ENCODE measurements at regions not wholly inside any gene's neighbourhood (a gene's known extent, or its start where the extent isn't known, plus 50 kb on each side); places are given as distances from the start of the nearest gene placed in this dataset.

DNA sequence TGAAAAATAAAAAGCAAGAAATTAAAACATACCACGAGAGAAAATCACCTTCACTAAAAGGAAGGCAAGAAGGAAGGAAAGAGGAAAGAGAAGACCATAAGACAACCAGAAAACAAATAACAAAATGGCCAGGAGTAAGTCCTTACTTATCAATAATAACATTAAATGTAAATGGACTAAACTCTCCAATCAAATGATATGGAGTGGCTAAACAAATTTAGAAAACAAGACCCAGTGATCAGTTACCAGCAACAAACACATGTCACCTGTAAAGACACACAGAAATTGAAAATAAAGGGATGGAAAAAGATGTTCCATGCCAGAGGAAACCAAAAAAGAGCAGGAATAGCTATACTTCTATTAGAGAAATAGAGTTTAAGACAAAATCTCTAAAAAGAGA is 85.0 kb upstream of the SLC38A4 start:
- DNase-seq, result no peak

DNA sequence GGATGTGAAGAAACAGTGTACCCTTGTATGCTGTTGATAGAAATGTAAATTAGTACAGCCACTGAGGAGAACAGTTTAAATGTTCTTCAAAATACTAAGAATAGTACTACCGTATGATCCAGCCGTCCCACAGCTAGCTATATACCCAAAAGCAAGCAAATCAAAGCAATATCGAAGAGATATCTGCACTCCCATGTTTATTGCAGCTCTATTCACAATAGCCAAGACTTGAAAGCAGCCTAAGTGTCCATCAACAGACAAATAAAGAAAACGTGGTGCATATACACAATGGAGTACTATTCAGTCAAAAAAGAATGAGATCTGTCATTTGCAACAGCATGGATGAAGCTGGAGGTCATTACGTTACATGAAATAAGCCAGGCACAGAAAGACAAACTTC is 88.5 kb upstream of the SLC38A4 start:
- no peak for DNase-seq

DNA sequence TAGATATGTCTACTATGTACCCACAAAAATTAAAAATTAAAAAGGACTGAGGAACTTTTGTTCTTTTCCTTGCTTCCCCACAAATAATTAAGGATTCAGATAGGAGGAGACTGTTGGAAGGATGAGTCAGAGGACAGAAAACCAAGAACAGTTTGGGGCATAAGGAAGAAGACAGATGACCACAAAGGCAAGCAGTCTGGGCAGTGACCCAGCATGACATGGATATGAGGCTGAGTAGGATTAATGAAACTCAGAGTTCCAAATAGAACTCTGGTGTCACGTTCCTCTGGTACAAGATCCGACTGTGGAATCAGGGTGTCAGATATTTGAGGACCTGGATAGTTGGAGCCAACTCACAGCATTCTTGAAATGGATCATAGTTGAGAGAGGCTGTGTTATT is 89.3 kb upstream of the SLC38A4 start:
- peak; percentile 31 to 32 for DNase-seq

DNA sequence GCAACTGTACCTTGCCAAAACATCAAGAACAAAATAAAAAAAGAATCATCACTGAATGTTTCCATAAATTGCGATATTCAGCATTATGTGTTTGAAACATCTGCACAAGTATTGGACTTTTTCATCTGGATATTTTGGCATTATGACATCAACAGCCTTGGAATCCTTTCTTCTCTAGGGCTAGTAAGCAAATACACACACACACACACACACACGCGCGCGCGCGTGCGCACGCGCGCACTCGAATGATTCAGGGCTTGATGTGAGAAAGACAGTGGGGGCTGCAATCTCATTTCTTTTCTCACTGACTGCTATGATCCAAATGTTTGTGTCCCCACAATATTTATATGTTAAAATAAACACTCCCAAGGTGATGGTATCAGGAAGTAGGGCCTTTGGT is 90.0 kb upstream of the SLC38A4 start:
- peak; percentile 64 to 68 for DNase-seq

DNA sequence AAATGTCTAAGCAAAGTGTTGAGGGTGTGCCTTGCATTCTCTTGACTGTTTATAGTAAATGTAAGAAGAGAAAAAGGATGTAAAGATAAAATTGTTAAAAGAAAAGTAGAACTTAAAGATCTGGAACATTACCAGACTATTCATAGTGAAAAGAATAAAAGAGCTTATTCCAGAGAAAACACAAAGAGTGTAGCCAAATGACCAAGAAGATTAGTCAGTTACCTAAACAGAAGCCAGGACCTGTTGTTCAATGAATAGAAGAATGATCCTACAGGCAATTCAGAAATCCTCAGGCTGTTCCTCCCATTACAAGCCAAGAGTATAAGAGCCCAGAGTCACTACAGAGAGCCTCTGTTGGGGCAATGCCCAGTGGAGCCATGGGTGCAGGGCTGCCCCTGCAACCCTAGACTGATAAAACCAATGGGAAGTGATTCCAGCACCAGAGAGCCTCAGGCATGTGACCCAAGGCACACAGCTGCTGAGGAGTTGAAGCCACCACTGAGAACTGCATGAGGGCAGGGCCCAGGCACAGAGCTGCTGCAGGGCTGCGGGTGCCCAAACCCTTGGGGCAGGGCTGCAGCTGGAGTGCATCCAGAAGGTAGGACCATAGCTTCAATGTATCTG is 91.1 kb upstream of the SLC38A4 start:
- no peak for DNase-seq

DNA sequence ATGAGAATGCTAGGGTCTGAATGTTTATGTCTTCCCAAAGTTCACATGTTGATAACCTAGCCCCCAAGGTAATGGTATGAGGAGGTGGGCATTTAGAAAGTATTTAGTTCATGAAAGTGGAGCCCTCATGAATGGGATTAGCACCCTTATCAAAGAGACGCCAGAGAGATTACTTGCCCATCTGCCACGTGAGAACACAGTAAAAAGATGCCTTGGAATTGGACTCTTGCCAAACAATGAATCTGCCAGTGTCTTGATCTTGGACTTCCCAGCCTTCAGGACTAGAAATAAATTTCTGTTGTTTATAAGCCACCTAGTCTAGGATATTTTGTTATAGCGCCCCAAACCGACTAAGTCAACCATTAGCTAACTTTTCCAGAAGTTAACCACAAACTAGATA is 92.0 kb upstream of the SLC38A4 start:
- DNase-seq, result no peak

DNA sequence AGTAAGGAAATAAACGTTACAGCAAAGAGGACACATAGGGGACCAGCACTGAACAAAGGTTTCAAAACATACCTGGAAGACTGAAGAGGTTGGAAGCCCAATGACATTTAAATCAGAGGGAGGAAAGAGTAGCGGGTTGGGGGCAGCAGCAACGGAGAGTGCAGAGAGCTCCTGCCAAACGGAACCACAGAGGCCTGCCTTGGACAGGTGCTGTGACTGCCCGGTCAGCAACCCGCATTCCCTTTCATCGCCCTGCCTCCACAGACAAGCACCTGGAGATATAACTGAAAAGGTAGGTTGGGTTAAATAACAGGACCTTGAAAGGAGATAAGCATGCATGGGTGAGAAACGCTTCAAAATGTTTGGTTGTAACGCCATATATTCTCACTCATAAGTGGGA is 92.8 kb upstream of the SLC38A4 start:
- DNase-seq, result no peak

DNA sequence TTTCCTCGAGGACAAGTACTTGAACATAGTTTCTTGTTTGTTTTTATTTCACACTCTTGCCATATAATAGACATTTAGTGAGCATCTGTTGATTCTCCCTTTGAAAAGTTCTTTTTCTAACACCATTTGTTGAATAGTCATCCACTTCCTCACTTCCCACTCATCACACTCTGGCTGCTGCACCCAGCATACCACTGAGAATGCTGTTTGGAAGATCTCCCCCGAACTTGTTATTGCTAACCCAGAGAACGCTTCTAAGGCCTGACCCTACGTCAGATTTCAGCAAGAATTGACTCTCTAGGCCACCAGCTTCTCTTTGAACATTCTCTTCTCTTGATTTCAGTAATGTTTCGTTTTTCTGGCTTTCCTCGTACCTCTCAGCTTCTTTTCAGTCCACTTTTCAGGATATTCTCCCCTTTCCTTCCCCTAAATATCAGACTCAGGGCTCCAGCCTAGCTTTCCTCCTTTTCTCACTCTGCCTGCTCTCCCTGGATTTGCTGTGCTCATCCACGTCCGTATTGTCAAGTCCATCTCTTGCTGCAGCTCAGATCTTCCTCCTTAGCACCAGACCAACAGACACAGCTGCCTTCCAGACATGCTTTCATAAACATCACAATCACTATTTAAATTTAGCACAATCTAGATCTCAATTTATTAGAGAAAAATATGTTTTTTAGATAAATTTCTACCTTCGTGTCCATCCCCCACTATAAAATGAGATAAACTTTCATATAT is 94.0 kb upstream of the SLC38A4 start:
- no peak for DNase-seq

DNA sequence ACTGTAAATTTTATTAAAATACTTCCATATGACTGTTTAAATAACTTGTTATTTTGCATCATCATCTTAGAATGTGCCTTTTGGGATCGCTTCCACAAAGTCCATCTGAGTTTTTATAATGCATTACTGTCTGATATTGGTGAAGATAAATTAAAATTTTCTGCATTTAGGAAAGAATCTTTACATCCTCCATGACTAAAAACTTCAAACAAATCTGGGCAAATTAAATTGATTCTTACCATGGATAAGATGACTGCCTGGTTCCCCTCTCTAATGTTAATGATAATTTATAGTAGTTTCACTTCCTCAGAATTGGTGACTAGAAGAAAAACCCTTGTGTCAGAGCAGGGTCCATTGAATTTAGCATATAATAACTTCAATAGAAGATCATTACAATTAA is 94.7 kb upstream of the SLC38A4 start:
- DNase-seq, result no peak

DNA sequence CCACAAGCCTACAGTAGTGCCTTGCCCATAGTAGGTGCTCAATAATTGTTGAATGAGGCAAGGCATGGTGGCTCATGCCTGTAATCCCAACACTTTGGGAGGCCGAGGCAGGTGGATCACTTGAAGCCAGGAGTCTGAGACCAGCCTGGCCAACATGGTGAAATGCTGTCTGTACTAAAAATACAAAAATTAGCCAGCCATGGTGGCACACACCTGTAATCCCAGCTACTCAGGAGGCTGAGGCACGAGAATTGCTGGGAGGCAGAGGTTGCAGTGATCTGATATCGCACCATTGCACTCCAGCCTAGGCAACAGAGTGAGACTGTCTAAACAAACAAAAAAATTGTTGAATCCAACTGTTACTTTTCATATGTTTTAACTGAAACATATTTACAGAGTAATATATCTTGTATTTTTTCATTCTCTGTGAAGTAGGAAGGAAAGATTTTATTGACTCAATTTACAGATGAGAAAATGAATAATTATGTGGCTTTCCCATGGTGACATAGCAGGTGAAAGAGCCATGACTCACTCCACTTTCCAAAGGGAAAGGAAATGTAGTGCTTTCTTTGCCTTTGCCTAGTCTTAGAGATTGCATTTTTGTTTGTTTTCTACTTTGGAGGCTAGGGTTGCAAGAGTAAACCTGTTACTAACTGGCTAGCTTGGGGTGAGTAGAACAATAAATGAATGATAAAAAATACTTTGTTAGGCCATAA is 95.4 kb upstream of the SLC38A4 start:
- no peak for DNase-seq

DNA sequence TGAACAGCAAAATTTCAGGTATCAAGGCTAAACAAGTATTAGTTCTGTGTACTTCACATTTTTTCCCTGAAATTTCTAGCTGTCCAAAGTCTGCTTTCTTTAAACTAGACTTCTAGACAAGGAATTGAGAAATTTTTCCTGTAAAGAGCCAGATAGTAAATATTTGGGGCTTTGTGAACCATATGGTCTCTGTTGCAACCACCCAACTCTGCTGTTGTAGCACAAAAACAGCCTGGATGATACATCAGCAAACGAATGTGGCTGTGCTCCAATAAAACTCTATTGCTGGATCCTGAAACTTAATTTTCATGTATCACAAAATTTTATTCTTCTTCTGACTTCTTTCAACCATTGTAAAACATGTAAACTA is 96.0 kb upstream of the SLC38A4 start:
- peak; percentile 85 to 90 for DNase-seq

DNA sequence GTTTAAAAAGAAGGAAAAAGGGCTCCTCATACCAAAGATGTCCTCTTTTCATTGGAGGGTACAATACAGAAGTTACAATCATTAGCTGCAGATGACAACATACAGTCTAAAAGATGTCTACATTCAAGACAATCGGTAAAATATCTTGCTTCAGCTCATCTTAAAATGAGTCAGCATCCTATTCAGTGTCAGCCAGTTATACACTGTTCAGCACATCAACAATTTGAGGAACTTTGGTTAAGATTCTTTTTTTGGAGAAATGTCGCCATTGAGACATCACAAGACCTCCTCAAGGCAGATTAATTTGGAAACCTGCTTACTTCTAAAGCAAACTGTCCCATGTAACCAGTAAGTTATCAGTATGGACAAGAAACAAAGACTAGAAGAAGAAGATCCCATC is 100.7 kb upstream of the SLC38A4 start:
- DNase-seq, result no peak

DNA sequence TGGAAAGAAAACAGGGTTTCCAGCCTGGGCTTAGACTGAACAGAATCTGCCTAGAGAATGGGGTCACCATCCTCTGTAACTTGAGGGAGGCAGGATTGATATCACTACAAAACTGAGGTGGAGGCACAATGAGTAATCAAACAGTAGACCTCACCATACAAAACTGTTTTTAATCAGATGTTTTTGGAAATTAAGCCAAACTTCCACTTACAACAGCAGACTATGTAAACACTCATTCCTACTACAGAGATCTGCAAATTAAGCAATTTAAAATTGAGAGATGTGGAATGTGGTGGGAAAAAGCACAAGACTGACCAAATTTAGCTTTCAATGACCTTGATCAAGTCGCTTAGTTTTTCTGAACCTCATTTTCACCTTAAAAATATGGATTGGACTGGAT is 104.3 kb upstream of the SLC38A4 start:
- no peak for DNase-seq

DNA sequence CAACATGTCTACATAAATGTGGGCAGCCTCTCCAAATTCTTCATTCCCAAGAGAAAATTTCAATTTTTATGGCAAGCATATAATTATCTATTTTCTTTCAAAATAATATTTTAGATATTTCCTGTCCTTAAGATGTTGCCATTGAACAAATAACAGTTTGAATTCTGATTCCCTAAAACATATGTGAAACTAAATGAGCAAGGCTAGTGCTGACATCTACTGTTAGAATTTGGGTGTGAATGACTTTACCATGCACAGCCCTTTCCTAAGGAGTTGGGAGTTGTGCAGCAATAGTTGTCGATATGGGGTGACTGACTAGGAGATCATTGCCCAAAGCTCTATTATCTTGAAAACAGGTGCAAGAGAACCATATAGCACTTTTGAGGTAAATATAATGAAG is 108.2 kb upstream of the SLC38A4 start:
- DNase-seq, result peak; percentile 30 to 45

DNA sequence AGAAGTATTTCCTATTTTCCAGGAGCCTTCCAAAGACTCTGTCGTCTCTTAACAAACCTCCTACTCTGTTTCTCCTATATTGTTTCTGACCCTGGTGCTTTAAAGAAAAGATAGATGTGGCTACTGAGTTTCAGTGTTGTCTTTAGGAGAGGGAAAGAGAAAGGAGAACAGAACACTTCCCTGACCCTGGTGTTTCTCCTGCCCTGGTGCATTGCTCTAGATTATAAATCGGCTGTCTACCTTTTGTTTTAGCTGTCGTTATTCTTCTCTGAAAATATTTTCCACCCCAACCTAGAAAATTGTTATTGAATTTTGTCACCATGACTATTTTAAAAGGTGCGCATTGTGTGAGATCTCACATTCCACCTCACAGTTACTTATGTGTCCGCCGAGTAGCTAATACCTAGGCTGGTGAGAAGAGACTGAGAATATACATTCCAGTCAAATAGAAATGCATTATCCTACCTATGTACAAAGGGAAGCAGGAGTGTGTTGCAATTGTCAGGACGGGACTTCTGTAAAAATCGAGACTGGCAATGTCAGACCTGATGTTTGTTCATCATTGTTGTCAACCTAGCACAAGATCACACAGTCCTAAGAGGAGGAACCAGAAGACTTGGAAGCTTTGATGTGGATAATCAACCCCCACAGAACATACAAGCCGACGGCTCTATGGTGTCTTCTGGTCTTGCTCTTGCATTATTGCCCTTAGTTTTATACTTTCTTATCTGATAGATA is 108.7 kb upstream of the SLC38A4 start:
- DNase-seq, result no peak

DNA sequence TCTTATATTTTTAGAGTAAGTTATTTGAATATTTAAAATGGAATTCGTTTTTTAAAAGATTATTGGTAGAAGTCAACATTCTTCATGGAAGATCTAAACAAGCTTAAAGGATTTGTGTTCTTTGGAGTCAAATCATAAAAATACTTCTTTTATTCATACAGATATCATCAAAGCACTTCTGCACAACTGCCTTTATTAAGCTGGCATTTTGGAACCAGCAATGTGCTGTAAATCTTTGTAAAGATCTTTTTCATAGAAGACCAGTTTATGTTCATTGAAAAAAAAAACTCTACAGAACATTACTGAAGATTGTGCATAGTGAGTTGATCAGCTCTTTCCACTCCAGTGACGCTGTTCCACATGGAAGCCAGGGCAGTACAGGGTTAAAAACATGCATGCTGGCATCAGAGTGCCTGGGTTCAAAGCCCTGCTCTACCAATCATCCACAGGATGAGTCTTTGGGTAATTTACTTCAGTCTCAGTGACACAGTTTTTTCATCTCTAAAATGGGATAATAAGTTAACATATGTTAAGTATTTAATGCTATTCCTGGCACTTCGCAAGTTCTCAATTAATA is 109.6 kb upstream of the SLC38A4 start:
- no peak for DNase-seq

DNA sequence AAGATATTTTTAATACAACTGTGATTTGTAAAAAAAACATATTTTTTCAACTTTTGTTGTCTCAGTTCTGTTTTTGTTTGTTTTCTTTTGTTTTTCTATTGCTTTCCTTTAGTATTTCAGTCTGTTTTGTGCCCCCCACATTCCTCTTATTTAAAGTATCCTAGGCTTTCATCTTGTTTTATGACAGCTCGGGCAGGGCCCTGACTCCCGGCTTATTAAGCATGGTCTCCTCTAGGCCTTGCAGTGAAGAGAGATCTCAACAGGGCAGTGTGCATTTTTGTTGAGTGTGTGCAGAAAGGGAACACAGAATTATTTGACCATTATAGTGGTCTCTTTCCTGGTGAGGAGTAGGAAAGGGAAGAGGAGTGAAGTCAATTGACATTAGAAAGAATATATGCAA is 110.2 kb upstream of the SLC38A4 start:
- DNase-seq, result no peak

DNA sequence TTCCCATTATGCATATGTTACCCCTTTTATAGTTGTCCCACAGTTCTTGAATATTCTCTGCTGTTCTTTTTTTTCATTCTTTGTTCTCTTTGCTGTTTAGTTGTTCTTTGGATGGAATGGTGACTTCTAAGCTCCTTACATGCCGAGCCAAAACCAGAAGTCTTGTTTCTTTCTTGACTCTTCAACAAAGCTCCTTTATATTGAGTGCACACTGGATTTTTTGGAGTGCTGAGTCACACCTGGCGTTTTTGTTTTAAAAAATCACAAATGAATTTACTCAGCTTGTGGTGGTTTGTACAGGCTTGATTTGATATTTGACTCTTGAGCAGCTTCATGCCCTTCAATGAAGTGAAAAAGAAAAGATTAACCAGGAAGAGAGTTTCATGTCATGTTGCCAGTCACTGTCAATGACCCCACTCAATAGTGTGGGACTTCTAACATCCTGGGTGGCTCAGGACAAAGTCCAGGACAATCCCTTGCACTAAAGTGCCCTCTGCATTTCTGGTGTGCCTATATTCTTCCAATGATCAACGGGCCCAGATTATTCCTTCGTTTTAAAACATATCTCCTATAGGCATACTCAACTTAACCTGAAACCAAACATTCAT is 112.4 kb upstream of the SLC38A4 start:
- DNase-seq, result no peak

DNA sequence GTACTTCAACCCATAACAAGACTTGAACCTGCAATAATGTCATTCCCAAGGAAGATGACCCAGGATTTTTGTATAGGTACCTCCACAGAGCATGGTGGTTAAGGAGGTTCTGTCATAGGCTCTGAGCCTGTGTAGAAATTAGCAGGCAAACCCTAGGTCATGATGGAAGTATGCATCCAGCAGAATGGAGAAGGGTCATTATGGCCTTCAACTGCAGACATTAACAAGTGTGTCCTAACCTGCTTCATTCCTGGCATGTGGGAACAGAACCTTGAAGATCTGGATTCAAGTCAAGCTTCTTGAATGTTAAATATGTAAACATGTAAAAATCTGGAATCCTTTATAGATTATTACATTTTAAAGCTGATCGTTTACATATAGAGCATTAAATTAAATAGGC is 116.2 kb upstream of the SLC38A4 start:
- DNase-seq, result no peak

DNA sequence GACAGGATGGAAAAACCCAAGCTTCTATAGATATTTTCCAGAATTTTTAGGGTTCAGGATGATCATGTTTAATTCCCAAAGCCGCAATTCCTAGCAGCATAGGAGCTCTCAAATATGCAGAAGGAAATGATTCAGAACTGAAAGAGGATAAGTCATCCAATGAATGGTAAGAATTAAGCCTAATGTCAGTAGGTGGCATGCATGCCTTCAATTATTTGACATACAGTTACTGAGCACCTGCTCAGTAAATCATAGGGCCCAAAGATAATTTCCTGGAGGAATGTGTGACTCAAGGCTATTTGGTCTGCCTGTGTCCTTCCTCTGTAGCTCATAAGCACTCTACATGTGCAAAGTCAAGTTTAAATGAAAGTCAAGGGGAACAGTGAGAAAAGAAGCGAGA is 116.8 kb upstream of the SLC38A4 start:
- DNase-seq, result no peak

DNA sequence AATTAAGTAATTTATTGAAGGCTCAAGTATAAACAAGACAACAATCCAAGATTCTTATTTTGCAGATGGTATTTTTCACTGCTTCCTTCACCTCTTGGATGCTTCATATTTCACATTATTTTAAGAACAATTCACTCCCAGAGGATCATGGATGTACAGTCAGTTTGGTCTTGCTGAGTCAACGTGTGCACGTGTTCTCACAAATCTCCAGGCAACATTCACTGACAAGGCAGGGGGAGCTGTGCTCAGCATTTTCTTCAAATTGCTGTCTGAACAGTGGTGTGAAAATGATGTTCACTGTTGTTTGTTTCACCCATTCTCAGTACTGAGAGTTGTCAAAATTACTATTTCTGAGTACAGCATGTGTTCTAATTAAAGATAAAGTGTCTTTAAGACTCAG is 118.3 kb upstream of the SLC38A4 start:
- no peak for DNase-seq

DNA sequence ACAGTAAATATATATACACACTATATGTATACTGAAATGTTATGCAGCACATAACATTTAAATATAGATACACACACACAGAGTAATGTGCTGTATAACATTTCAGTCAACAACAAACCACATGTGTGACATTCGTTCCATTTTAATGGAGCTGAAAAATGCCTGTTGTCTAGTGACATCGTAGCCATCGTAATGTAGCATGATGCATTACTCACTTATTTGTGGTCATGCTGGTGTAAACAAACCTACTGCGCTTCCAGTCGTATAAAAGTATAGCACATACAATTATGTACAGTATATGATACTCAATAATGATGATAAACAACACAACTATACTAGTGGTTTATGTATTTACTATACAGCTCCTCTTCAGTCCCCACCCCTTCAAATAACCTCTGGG is 119.0 kb upstream of the SLC38A4 start:
- DNase-seq, result no peak

Data from right lung (tissue), 2 donors.